CD14-positive monocyte (primary cell): ENCODE measurements at regions not wholly inside any gene's neighbourhood (a gene's known extent, or its start where the extent isn't known, plus 50 kb on each side); places are given as distances from the start of the nearest gene placed in this dataset.

Experiments
- DNase-seq, 3 donors: peaks; one replicate each; pipeline ENCODE4 v3.0.0-alpha.2; 2011 to 2022
- H2AFZ ChIP-seq: 2 replicates; pipeline ENCODE4 v1.6.0; 2012; ENCODE audit warnings: mild to moderate bottlenecking, low read depth, low read length, inconsistent platforms; ENCODE audit not compliant: insufficient read depth, poor library complexity, severe bottlenecking
- H3K27ac ChIP-seq, 2 donors: 1 replicate in 1 of 2; 2 replicates in 1 of 2; pipeline ENCODE4 v1.5.1; 2012 to 2013; ENCODE audit warnings: low read length in 2 of 2, control low read depth in 1 of 2, inconsistent platforms in 1 of 2, low read depth in 1 of 2, mild to moderate bottlenecking in 1 of 2
- H3K27me3 ChIP-seq, 2 donors: one replicate each; pipeline versions ENCODE4 v1.6.0 to v1.6.1; 2011 to 2013; ENCODE audit warnings: low read length in 2 of 2; ENCODE audit not compliant: control insufficient read depth in 2 of 2, insufficient read depth in 2 of 2
- H3K36me3 ChIP-seq, 2 donors: replicated peaks in 1 of 2; 1 replicate in 1 of 2; 2 replicates in 1 of 2; pipeline versions ENCODE4 v1.5.1 to v1.6.1; 2012 to 2013; ENCODE audit warnings: low read length in 2 of 2, control low read depth in 1 of 2, inconsistent platforms in 1 of 2, mild to moderate bottlenecking in 1 of 2; ENCODE audit not compliant: insufficient read depth in 2 of 2, control insufficient read depth in 1 of 2
- H3K4me1 ChIP-seq, 2 donors: 1 replicate in 1 of 2; 2 replicates in 1 of 2; pipeline versions ENCODE4 v1.5.1 to v1.6.1; 2012 to 2013; ENCODE audit warnings: low read length in 2 of 2, control low read depth in 1 of 2, inconsistent platforms in 1 of 2, mild to moderate bottlenecking in 1 of 2, moderate library complexity in 1 of 2; ENCODE audit not compliant: insufficient read depth in 2 of 2, control insufficient read depth in 1 of 2
- H3K4me2 ChIP-seq: replicated peaks from 2 replicates; pipeline ENCODE3; 2012; ENCODE audit warnings: low read length, moderate library complexity, mild to moderate bottlenecking; ENCODE audit not compliant: poor library complexity, severe bottlenecking; ENCODE audit errors: extremely low read depth
- H3K4me3 ChIP-seq, 3 experiments: fragments of 200-600 bp in 1 of 3; sonication (generic) in 1 of 3; replicated peaks in 1 of 3; 1 replicate in 2 of 3; 2 replicates in 1 of 3; pipeline ENCODE4 v1.5.1; 2011 to 2013; ENCODE audit warnings: low read length in 3 of 3, mild to moderate bottlenecking in 3 of 3, control low read depth in 2 of 3, low read depth in 2 of 3, inconsistent platforms in 1 of 3, moderate library complexity in 1 of 3
- H3K79me2 ChIP-seq: 2 replicates; pipeline ENCODE4 v1.6.0; 2012; ENCODE audit warnings: mild to moderate bottlenecking, control low read depth, inconsistent platforms, low read length, moderate library complexity; ENCODE audit not compliant: insufficient read depth
- H3K9ac ChIP-seq: 2 replicates; pipeline ENCODE4 v1.6.0; 2017; ENCODE audit warnings: low read length, mild to moderate bottlenecking; ENCODE audit not compliant: insufficient read depth, poor library complexity, severe bottlenecking
- H3K9me3 ChIP-seq, 2 donors: replicated peaks in 1 of 2; 1 replicate in 1 of 2; 2 replicates in 1 of 2; pipeline versions ENCODE4 v1.5.1 to v1.6.1; 2012 to 2013; ENCODE audit warnings: low read length in 2 of 2, control low read depth in 1 of 2; ENCODE audit not compliant: control insufficient read depth in 1 of 2, insufficient read depth in 1 of 2
- H4K20me1 ChIP-seq: 2 replicates; pipeline ENCODE4 v1.6.0; 2012; ENCODE audit warnings: mild to moderate bottlenecking, low read length, control low read depth, moderate library complexity; ENCODE audit not compliant: insufficient read depth
- H3K27ac Mint-ChIP-seq, 7 donors: one replicate each; pipeline ENCODE4 v1.8.0; 2020; ENCODE audit warnings: mild to moderate bottlenecking in 7 of 7, mixed read lengths in 7 of 7, moderate library complexity in 6 of 7, inconsistent platforms in 2 of 7
- H3K27me3 Mint-ChIP-seq, 3 donors: one replicate each; pipeline ENCODE4 v1.8.0; 2021 to 2022; ENCODE audit warnings: low read depth in 3 of 3, mild to moderate bottlenecking in 3 of 3, mixed read lengths in 3 of 3, moderate library complexity in 3 of 3, inconsistent platforms in 1 of 3
- H3K36me3 Mint-ChIP-seq, 2 donors: one replicate each; pipeline ENCODE4 v1.8.0; 2020; ENCODE audit warnings: mixed read lengths in 2 of 2, inconsistent platforms in 1 of 2, mild to moderate bottlenecking in 1 of 2
- H3K4me1 Mint-ChIP-seq: one replicate; pipeline ENCODE4 v1.8.0; 2020; ENCODE audit warnings: mild to moderate bottlenecking, mixed read lengths
- H3K4me3 Mint-ChIP-seq, 2 donors: one replicate each; pipeline ENCODE4 v1.8.0; 2020; ENCODE audit warnings: mild to moderate bottlenecking in 2 of 2, mixed read lengths in 2 of 2, moderate library complexity in 1 of 2
- H3K9me3 Mint-ChIP-seq, 7 donors: one replicate each; pipeline ENCODE4 v1.8.0; 2020 to 2022; ENCODE audit warnings: mixed read lengths in 7 of 7, mild to moderate bottlenecking in 6 of 7, moderate library complexity in 6 of 7, inconsistent platforms in 2 of 7
- CTCF ChIP-seq: fragments of 200-600 bp; IDR thresholded peaks from one replicate; pipeline ENCODE4 v1.8.0; 2022; ENCODE audit warnings: antibody characterized with exemption, mild to moderate bottlenecking
- WGBS: methylation state at CpG from one replicate; pipeline ENCODE4 v1.1.5; 2013; ENCODE audit warnings: missing lambda C conversion rate; ENCODE audit not compliant: insufficient coverage; 5-methylcytosine and 5-hydroxymethylcytosine counted together
- intact Hi-C, 2 donors: fragments of 100-400 bp; cut with micrococcal nuclease; formaldehyde crosslinking; loops; one replicate each; pipeline versions ENCODE4 v1.15.0 to v1.15.1; 2023

- H3K4me2 ChIP-seq = no peak overlapping the region
- H4K20me1 ChIP-seq = no peaks in the 10 kb centered on the region
- H3K9me3 ChIP-seq = no peaks in the 10 kb centered on the region
- WGBS = 72% methylated on average over 2 of the region's 4 CpGs
- Mint-ChIP-seq H3K36me3 (no peaks in the 10 kb centered on the region), H3K27ac (no peak overlapping the region), H3K27me3 (peaks cover 0 to 5% (median 0%) of the 10 kb centered on the region in 3 donors), H3K4me3 (no peak overlapping the region), H3K9me3 (peaks cover 0 to 5% (median 0%) of the 10 kb centered on the region in 7 donors), H3K4me1 (no peaks in the 10 kb centered on the region)
- H3K4me1 ChIP-seq = no peaks in the 10 kb centered on the region
- no peak overlapping the region for H3K4me3 ChIP-seq
- H3K27me3 ChIP-seq = no peaks in the 10 kb centered on the region
- H3K9ac ChIP-seq = no peak overlapping the region
- H3K36me3 ChIP-seq = no peaks in the 10 kb centered on the region
- no peaks in the 10 kb centered on the region for H3K79me2 ChIP-seq
- no peak for TF ChIP-seq CTCF
- H2AFZ ChIP-seq = no peak overlapping the region
- no peak for DNase-seq
- H3K27ac ChIP-seq = no peak overlapping the region
- intact Hi-C loops = no loop called here
Observed at GRCh38 chr12:107600581-107601144, 84.9 kb upstream of the PWP1 start.

- no peaks in the 10 kb centered on the region for H3K4me1 Mint-ChIP-seq
- Histone ChIP-seq H3K36me3 (no peaks in the 10 kb centered on the region), H3K9me3 (no peaks in the 10 kb centered on the region), H3K4me2 (no peak overlapping the region), H3K4me1 (no peaks in the 10 kb centered on the region), H3K79me2 (no peaks in the 10 kb centered on the region), H3K27me3 (no peaks in the 10 kb centered on the region), H3K9ac (no peak overlapping the region), H3K4me3 (no peak overlapping the region), H3K27ac (no peak overlapping the region), H2AFZ (no peak overlapping the region), H4K20me1 (no peaks in the 10 kb centered on the region)
- H3K27me3 Mint-ChIP-seq = peaks cover 0 to 5% (median 0%) of the 10 kb centered on the region in 3 donors
- no peak overlapping the region for H3K4me3 Mint-ChIP-seq
- no peak for TF ChIP-seq CTCF
- intact Hi-C loops = no loop called here
- WGBS = no CpG with 5 or more reads among the region's 9 CpGs
- no peak for DNase-seq
- H3K36me3 Mint-ChIP-seq = no peaks in the 10 kb centered on the region
- H3K27ac Mint-ChIP-seq = no peak overlapping the region
- peaks cover 0 to 1% (median 0%) of the 10 kb centered on the region in 7 donors for H3K9me3 Mint-ChIP-seq
Observed at GRCh38 chr12:107602446-107602845, 83.2 kb upstream of the PWP1 start.
